ENCODE measurements at regions not wholly inside any gene's neighbourhood (a gene's known extent, or its start where the extent isn't known, plus 50 kb on each side); places are given as distances from the start of the nearest gene placed in this dataset.

- Mint-ChIP-seq H3K27ac (no peak overlapping the region), H3K4me1 (no peaks in the 10 kb centered on the region), H3K27me3 (peaks cover 0 to 6% (median 0%) of the 10 kb centered on the region in 5 donors), H3K36me3 (no peaks in the 10 kb centered on the region), H3K4me3 (no peak overlapping the region), H3K9me3 (peaks cover 0 to 6% (median 0%) of the 10 kb centered on the region in 11 donors)
- H3K4me3 ChIP-seq (ENCODE audit: low read length), result no peak overlapping the region
- H3K27me3 ChIP-seq (ENCODE audit: control insufficient read depth in 2 of 2, insufficient read depth in 2 of 2, low read length in 2 of 2), result no peaks in the 10 kb centered on the region
- no peak overlapping the region for H3K27ac ChIP-seq (ENCODE audit: low read depth, low read length)
- no peaks in the 10 kb centered on the region for H3K4me1 ChIP-seq (ENCODE audit: control insufficient read depth in 2 of 2, insufficient read depth in 2 of 2, low read length in 2 of 2)
- H3K36me3 ChIP-seq (ENCODE audit: control insufficient read depth in 2 of 3, insufficient read depth in 3 of 3, low read length in 3 of 3), result no peaks in the 10 kb centered on the region
- intact Hi-C loops (cut with micrococcal nuclease), result no loop called here
- ChIA-PET POLR2A (no interaction called here), CTCF (no interaction called here)
- no peak for DNase-seq
- ATAC-seq, result no peak
- H3K9me3 ChIP-seq (ENCODE audit: control insufficient read depth in 2 of 3, low read length in 3 of 3), result no peaks in the 10 kb centered on the region
These were observed 102.5 kb upstream of the PTGFR start for GRCh38 chr1:78388275-78388674.

GRCh38 chr1:78401148-78401547 lies 89.6 kb upstream of the PTGFR start:
- no peak overlapping the region for H3K4me3 Mint-ChIP-seq
- H3K27ac Mint-ChIP-seq, result no peak overlapping the region

DNA sequence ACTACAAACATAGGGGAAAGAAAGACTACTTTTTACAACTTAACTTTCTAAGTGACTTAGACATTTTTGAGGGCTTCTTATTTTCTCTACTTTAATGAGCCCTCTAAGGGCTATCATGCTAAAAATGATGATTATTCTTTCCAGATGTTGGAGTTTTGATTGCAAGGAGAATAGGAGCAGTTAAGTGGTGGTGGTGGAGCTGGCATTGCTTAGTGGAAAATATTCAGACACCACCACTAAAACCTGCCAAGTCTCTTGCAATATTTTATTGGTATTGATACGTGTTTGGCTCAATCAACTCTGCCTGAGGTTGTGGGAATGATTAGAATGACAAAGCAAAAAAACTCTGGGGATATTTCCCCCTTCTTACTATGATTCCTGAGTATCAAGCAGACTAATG lies 82.6 kb upstream of the PTGFR start:
- Mint-ChIP-seq H3K27me3 (no peaks in the 10 kb centered on the region), H3K4me1 (no peaks in the 10 kb centered on the region), H3K4me3 (no peak overlapping the region), H3K27ac (no peak overlapping the region), H3K36me3 (no peaks in the 10 kb centered on the region), H3K9me3 (peaks cover 0 to 27% (median 10%) of the 10 kb centered on the region in 11 donors)
- H3K9me3 ChIP-seq (ENCODE audit: control insufficient read depth in 2 of 3, low read length in 3 of 3), result no peaks in the 10 kb centered on the region
- no peaks in the 10 kb centered on the region for H3K4me1 ChIP-seq (ENCODE audit: control insufficient read depth in 2 of 2, insufficient read depth in 2 of 2, low read length in 2 of 2)
- intact Hi-C loops (cut with micrococcal nuclease), result no loop called here
- H3K36me3 ChIP-seq (ENCODE audit: control insufficient read depth in 2 of 3, insufficient read depth in 3 of 3, low read length in 3 of 3), result no peaks in the 10 kb centered on the region
- ChIA-PET POLR2A (no interaction called here), CTCF (no interaction called here)
- H3K27ac ChIP-seq (ENCODE audit: low read depth, low read length), result no peak overlapping the region
- ATAC-seq, result no peak
- no peak overlapping the region for H3K4me3 ChIP-seq (ENCODE audit: low read length)
- H3K27me3 ChIP-seq (ENCODE audit: control insufficient read depth in 2 of 2, insufficient read depth in 2 of 2, low read length in 2 of 2), result no peaks in the 10 kb centered on the region
- DNase-seq, result no peak

More at GRCh38 chr1:78401148-78401547, 89.6 kb upstream of the PTGFR start:
- H3K36me3 Mint-ChIP-seq, result no peaks in the 10 kb centered on the region
- DNase-seq (no peak), ATAC-seq (no peak)
- CTCF ChIA-PET, result no interaction called here
- Histone ChIP-seq H3K36me3 (ENCODE audit: control insufficient read depth in 2 of 3, insufficient read depth in 3 of 3, low read length in 3 of 3) (no peaks in the 10 kb centered on the region), H3K9me3 (ENCODE audit: control insufficient read depth in 2 of 3, low read length in 3 of 3) (no peaks in the 10 kb centered on the region), H3K27ac (ENCODE audit: low read depth, low read length) (no peak overlapping the region), H3K27me3 (ENCODE audit: control insufficient read depth in 2 of 2, insufficient read depth in 2 of 2, low read length in 2 of 2) (no peaks in the 10 kb centered on the region), H3K4me1 (ENCODE audit: control insufficient read depth in 2 of 2, insufficient read depth in 2 of 2, low read length in 2 of 2) (no peaks in the 10 kb centered on the region), H3K4me3 (ENCODE audit: low read length) (no peak overlapping the region)
- no peaks in the 10 kb centered on the region for H3K4me1 Mint-ChIP-seq
- H3K27me3 Mint-ChIP-seq, result peaks cover 0 to 15% (median 8%) of the 10 kb centered on the region in 5 donors
- intact Hi-C loops (cut with micrococcal nuclease), result no loop called here
- POLR2A ChIA-PET, result no interaction called here
- H3K9me3 Mint-ChIP-seq, result peaks cover 0 to 6% (median under 1%) of the 10 kb centered on the region in 11 donors

DNA sequence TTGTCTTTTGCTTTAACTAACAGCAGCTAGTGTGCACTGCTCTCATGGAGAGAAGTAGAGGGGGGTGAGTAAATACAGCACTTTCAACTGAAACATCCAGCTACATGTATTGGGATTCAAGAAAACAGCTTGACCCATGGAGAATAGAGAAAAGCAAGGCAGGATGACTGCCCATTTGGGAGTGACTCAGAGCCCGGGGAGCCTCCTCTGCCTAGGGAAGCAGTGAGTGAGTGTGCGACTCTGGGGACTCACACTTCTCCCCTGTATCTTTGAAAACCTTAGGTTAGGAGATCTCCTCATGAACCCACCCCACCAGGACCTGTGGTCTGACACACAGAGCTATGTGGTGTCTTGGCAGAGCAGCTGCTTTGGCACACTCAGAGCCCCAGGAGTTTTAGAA lies 82.0 kb upstream of the PTGFR start:
- no peaks in the 10 kb centered on the region for H3K27me3 Mint-ChIP-seq
- Histone ChIP-seq H3K27ac (ENCODE audit: low read depth, low read length) (no peak overlapping the region), H3K4me3 (ENCODE audit: low read length) (no peak overlapping the region), H3K9me3 (ENCODE audit: control insufficient read depth in 2 of 3, low read length in 3 of 3) (no peaks in the 10 kb centered on the region), H3K4me1 (ENCODE audit: control insufficient read depth in 2 of 2, insufficient read depth in 2 of 2, low read length in 2 of 2) (no peaks in the 10 kb centered on the region), H3K27me3 (ENCODE audit: control insufficient read depth in 2 of 2, insufficient read depth in 2 of 2, low read length in 2 of 2) (no peaks in the 10 kb centered on the region), H3K36me3 (ENCODE audit: control insufficient read depth in 2 of 3, insufficient read depth in 3 of 3, low read length in 3 of 3) (no peaks in the 10 kb centered on the region)
- intact Hi-C loops (cut with micrococcal nuclease), result no loop called here
- no peak for ATAC-seq
- no peak overlapping the region for H3K27ac Mint-ChIP-seq
- ChIA-PET POLR2A (no interaction called here), CTCF (no interaction called here)
- no peak for DNase-seq
- H3K4me1 Mint-ChIP-seq, result no peaks in the 10 kb centered on the region
- H3K9me3 Mint-ChIP-seq, result peaks cover 0 to 27% (median 10%) of the 10 kb centered on the region in 11 donors
- no peaks in the 10 kb centered on the region for H3K36me3 Mint-ChIP-seq
- no peak overlapping the region for H3K4me3 Mint-ChIP-seq

DNA sequence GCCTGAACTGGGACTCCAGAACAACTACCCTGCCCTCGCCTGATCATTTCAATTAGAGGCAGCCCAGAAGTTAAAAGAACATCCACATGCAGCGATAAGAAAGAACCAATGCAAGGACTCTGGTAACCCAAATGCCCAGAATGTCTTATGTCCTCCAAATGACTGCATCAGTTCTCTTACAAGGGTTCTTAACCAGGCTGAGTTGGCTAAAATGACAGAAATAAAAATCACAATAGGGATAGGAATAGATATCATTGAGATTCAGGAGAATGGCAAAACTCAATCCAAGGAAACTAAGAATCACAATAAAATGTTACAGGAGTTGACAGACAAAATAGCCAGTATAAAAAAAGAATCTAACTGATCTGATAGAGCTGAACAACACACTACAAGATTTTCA lies 80.1 kb upstream of the PTGFR start:
- H3K27ac Mint-ChIP-seq, result no peak overlapping the region
- intact Hi-C loops (cut with micrococcal nuclease), result no loop called here
- CTCF ChIA-PET, result no interaction called here
- Histone ChIP-seq H3K27me3 (ENCODE audit: control insufficient read depth in 2 of 2, insufficient read depth in 2 of 2, low read length in 2 of 2) (no peaks in the 10 kb centered on the region), H3K9me3 (ENCODE audit: control insufficient read depth in 2 of 3, low read length in 3 of 3) (no peaks in the 10 kb centered on the region), H3K27ac (ENCODE audit: low read depth, low read length) (no peak overlapping the region), H3K4me1 (ENCODE audit: control insufficient read depth in 2 of 2, insufficient read depth in 2 of 2, low read length in 2 of 2) (no peaks in the 10 kb centered on the region), H3K4me3 (ENCODE audit: low read length) (no peak overlapping the region), H3K36me3 (ENCODE audit: control insufficient read depth in 2 of 3, insufficient read depth in 3 of 3, low read length in 3 of 3) (no peaks in the 10 kb centered on the region)
- peaks cover 0 to 27% (median 10%) of the 10 kb centered on the region in 11 donors for H3K9me3 Mint-ChIP-seq
- POLR2A ChIA-PET, result no interaction called here
- ATAC-seq (no peak), DNase-seq (no peak)
- H3K4me1 Mint-ChIP-seq, result no peaks in the 10 kb centered on the region
- no peaks in the 10 kb centered on the region for H3K36me3 Mint-ChIP-seq
- no peaks in the 10 kb centered on the region for H3K27me3 Mint-ChIP-seq
- H3K4me3 Mint-ChIP-seq, result no peak overlapping the region

DNA sequence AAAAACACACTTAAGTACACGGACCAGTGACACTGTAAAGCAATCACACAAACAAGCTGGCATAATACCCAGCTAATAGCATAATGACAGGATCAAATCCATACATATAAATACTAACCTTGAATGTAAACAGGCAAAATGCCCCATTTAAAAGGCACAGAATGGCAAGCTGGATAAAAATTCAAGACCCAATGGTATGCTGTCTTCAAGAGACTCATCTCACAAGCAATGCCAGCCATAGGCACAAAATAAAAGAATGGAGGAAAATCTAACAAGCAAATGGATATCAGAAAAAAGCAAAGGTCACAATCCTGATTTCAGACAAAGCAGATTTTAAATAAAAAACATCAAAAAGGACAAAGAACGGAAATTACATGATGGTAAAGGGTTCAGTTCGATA lies 79.1 kb upstream of the PTGFR start:
- CTCF ChIA-PET, result no interaction called here
- Mint-ChIP-seq H3K27me3 (no peaks in the 10 kb centered on the region), H3K4me1 (no peaks in the 10 kb centered on the region), H3K27ac (no peak overlapping the region), H3K4me3 (no peak overlapping the region), H3K36me3 (no peaks in the 10 kb centered on the region), H3K9me3 (peaks cover 0 to 27% (median 10%) of the 10 kb centered on the region in 11 donors)
- Histone ChIP-seq H3K9me3 (ENCODE audit: control insufficient read depth in 2 of 3, low read length in 3 of 3) (no peaks in the 10 kb centered on the region), H3K27ac (ENCODE audit: low read depth, low read length) (no peak overlapping the region), H3K4me1 (ENCODE audit: control insufficient read depth in 2 of 2, insufficient read depth in 2 of 2, low read length in 2 of 2) (no peaks in the 10 kb centered on the region), H3K36me3 (ENCODE audit: control insufficient read depth in 2 of 3, insufficient read depth in 3 of 3, low read length in 3 of 3) (no peaks in the 10 kb centered on the region), H3K4me3 (ENCODE audit: low read length) (no peak overlapping the region), H3K27me3 (ENCODE audit: control insufficient read depth in 2 of 2, insufficient read depth in 2 of 2, low read length in 2 of 2) (no peaks in the 10 kb centered on the region)
- DNase-seq (no peak), ATAC-seq (no peak)
- POLR2A ChIA-PET, result no interaction called here
- intact Hi-C loops (cut with micrococcal nuclease), result no loop called here

DNA sequence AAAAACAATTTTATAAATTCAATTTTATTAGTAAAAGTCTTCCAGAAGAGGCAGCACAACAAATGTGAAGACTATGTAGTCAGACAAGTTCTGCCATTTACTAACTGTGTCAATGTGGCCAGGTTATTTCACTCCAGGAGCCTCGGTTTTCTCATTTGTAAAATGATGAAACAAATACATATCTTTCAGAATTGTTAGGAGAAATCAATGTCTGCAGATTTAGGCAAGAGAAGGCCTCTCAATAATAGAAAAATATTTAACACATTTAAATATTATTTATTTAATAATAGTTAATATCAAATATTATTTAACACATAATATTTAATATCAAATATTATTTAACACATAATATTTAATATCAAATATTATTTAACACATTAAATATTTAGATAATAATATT lies 75.6 kb upstream of the PTGFR start:
- H3K4me1 ChIP-seq (ENCODE audit: control insufficient read depth in 2 of 2, insufficient read depth in 2 of 2, low read length in 2 of 2), result no peaks in the 10 kb centered on the region
- CTCF ChIA-PET, result no interaction called here
- DNase-seq, result no peak
- H3K36me3 Mint-ChIP-seq, result no peaks in the 10 kb centered on the region
- no peak overlapping the region for H3K4me3 Mint-ChIP-seq
- POLR2A ChIA-PET, result no interaction called here
- no peak for ATAC-seq
- H3K4me3 ChIP-seq (ENCODE audit: low read length), result no peak overlapping the region
- no peak overlapping the region for H3K27ac Mint-ChIP-seq
- H3K27ac ChIP-seq (ENCODE audit: low read depth, low read length), result no peak overlapping the region
- H3K27me3 Mint-ChIP-seq, result no peaks in the 10 kb centered on the region
- no peaks in the 10 kb centered on the region for H3K9me3 ChIP-seq (ENCODE audit: control insufficient read depth in 2 of 3, low read length in 3 of 3)
- no peaks in the 10 kb centered on the region for H3K27me3 ChIP-seq (ENCODE audit: control insufficient read depth in 2 of 2, insufficient read depth in 2 of 2, low read length in 2 of 2)
- intact Hi-C loops (cut with micrococcal nuclease), result no loop called here
- H3K36me3 ChIP-seq (ENCODE audit: control insufficient read depth in 2 of 3, insufficient read depth in 3 of 3, low read length in 3 of 3), result no peaks in the 10 kb centered on the region
- H3K9me3 Mint-ChIP-seq, result peaks cover 0 to 24% (median 10%) of the 10 kb centered on the region in 11 donors
- no peaks in the 10 kb centered on the region for H3K4me1 Mint-ChIP-seq

Data from naive thymus-derived CD4-positive, alpha-beta T cell (primary cell).